ENCODE measurements at regions not wholly inside any gene's neighbourhood (a gene's known extent, or its start where the extent isn't known, plus 50 kb on each side); places are given as distances from the start of the nearest gene placed in this dataset.

DNA sequence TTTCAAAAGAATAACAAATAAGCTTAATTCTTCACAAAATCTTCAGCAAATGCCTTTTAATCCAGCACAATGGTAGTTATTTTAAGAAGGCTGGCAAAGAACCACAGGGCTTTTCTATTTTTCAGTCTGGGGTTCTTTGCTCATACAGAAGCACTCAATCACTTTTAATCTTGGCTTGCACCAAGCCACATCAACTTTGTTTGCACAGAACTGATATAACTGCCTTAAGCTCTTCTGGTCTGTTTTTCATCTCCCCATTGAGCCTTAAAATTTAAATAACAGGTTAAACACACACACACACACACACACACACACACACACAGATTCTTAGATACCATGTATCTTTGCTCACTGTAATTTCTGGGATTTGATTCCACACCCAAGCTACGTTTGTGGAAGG, 377.0 kb downstream of the GATA3 start:
- TF ChIP-seq EZH2phosphoT487 (IDR thresholded peaks at IDR 0.05; ENCODE audit: insufficient read depth, low read depth) (no peak), EZH2 (IDR thresholded peaks at IDR 0.05; ENCODE audit: insufficient read depth, poor library complexity, severe bottlenecking) (no peak)
